ENCODE measurements at regions not wholly inside any gene's neighbourhood (a gene's known extent, or its start where the extent isn't known, plus 50 kb on each side); places are given as distances from the start of the nearest gene placed in this dataset.

DNA sequence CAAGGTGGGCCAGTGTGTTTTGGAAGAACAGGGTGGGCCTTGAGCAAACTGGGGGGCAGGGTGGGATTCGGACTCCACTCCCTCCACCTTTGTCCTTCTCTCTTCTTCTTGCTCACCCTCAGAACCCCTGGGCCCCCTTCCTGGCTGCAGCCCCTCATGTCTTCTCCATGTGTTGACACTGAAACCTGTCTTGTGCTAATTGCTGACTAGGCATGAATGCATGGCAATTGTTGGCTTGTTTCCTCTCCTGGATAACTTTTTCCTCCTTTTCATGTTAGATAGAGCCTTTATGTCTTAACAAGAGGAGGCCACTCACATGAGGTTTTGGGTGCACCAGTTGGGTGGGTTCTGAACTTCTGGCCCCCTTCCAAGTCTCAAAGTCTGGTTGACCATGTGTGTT, 181.6 kb upstream of the MKI67 start:
- TF ChIP-seq, protein P1, sequence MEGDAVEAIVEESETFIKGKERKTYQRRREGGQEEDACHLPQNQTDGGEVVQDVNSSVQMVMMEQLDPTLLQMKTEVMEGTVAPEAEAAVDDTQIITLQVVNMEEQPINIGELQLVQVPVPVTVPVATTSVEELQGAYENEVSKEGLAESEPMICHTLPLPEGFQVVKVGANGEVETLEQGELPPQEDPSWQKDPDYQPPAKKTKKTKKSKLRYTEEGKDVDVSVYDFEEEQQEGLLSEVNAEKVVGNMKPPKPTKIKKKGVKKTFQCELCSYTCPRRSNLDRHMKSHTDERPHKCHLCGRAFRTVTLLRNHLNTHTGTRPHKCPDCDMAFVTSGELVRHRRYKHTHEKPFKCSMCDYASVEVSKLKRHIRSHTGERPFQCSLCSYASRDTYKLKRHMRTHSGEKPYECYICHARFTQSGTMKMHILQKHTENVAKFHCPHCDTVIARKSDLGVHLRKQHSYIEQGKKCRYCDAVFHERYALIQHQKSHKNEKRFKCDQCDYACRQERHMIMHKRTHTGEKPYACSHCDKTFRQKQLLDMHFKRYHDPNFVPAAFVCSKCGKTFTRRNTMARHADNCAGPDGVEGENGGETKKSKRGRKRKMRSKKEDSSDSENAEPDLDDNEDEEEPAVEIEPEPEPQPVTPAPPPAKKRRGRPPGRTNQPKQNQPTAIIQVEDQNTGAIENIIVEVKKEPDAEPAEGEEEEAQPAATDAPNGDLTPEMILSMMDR (IDR thresholded peaks at IDR 0.05), result no peak
- TF ChIP-seq EZH2phosphoT487 (IDR thresholded peaks at IDR 0.05), result no peak
